ENCODE measurements at regions not wholly inside any gene's neighbourhood (a gene's known extent, or its start where the extent isn't known, plus 50 kb on each side); places are given as distances from the start of the nearest gene placed in this dataset.

- DNase-seq = no peak
Measured at GRCh38 chr1:25104932-25105561, 127.3 kb downstream of the SYF2 start.

DNA sequence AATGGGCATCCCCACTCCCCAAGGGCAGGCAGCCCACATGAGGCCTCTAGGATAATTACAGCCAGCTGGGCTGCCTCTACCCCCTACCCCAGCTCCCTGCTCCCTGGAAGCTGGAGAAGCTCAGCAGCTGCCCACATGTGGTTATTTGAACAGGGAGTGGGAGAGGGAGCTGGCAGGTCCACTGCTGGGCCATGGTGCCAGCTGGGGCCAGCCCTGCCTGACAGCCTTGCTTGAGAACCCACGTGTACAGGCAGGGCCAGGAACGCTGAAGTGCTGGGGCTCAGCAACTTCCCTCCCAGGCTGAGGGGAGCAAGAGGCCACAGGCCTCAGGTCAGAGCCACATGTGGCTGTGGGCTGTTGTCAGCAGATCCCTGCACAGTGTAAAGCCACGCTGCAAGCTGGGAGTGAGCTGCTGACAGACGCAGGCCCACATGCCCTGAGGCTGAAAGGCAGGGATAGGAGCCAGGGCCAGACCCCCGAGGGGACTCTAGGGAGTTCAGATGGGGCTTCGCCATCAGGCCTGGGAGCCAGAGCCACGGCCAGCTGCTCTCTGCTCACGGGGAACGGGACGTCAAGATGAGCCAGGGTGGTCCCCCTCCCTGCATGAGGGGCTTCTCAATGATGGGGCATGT lies 129.0 kb downstream of the SYF2 start:
- DNase-seq = peak in 1 of 51 donors; percentile 6

GRCh38 chr1:25100151-25100833 lies 132.0 kb downstream of the SYF2 start:
- no peak for DNase-seq

DNA sequence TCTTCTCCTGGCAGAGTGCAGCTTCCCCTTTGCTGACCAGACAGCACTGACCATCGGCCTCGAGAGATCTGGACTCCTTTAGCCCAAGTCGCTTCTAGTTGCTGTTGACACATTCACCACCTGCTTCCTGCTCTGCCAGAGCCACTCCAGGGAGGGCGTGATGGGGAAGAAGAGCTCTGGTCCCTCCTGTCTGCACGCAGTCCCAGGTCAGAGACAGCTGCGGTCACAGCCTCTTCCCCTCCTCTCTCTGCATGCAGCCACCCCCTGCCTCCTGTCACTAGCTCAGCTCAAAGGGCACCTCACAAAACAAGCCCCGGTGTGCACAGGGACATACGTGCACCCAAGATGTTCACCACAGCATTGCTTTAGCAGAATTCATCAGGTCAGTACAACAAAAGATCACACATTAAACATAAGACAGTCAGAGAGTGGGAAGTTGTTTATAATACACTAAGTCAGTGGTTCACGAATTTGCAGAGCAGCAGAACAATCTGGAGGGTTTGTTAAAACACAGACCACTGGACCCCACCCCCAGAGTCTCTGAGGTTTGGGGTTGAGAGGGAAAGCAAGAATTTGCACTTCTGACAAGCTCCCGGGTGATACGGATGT lies 132.9 kb downstream of the SYF2 start:
- DNase-seq = peak in 27 of 51 donors; percentile 2 to 52 (median 19)

GRCh38 chr1:25098717-25099116 lies 133.6 kb downstream of the SYF2 start:
- DNase-seq = no peak

- DNase-seq = no peak
Measured at GRCh38 chr1:25096307-25097150, 135.8 kb downstream of the SYF2 start.

DNA sequence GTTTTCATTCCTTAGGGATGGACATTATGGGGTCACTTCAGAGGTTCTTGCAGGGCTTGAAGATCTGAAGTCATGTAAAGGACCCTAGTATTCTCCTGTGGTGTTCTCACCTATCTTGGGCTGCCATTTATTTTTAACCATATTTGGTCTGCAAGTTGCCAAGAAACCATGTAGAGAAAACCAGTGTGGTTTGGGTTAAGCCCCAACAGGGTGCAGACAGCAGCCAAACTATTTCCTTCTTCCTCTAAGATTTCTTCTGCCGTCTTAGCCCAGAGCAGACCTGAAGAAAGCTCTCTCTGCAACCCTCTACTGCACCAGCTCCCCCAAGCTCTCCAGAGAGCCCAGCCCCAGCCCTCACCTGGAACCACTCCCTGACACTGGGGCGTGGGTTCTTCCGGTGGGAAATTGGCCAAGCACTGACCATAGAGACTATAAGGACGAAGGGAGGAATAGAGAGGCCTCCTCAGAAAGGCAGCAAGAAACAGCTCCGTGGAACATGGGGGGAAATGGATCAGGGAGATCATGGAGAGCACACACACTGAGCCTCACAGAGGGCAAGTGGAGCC lies 136.6 kb downstream of the SYF2 start:
- DNase-seq = no peak

DNA sequence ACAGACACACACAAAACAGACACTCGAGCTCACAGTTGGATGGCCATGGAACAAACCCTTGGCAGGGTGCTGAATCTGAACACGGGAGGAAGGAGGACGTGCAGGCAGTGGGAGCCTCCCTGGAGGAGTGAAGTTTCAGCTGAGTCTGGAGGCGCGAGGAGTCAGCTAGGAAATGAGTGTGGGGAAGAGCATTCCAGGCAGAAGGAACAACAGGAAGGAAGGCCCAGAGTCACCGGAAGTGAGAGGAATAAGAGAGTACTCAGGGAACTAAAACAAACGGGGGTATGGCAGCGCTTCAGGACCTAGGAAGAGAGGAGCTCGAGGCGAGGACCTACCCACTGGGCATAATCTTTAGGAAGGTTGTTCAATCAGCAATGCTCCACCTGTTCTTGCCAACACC lies 137.3 kb downstream of the SYF2 start:
- no peak for DNase-seq

DNA sequence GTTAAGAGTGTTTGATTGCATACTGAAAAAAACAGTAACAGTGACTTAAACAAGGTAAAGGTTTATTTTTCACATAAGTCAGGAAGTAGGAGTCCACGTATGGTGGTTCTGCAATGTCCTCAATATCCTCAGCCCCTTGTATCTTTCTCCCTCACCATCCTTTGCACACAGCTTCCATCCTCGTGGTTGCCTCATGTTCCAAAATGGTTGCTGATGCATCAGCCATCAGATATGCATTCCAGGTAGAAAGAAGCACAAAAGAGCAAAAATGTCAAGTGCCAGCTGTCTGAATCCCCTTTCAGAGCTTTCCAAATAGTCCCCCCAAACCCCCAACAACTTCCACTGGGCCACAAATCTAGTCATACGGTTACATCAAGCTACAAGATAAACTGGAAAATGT lies 138.1 kb downstream of the SYF2 start:
- DNase-seq = no peak

DNA sequence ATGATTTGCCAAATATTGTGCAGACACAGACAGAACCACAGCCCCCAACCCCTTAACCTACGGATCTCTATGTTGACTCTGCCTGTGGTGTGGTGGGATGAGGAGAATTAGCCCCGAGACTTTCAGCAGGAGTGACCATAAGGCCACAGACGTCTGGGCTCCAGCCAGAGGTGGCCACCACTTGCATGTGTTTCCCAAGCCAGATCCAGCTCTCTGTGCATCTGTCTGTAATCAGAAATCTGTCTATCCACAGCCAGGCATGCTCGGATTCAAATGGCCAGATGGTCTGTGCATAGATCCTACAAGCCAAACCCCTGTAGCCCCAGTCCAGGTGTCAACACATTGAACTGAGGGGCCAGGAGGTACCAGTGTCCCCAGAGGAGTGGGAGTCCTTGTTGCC lies 140.6 kb downstream of the SYF2 start:
- DNase-seq = no peak

DNA sequence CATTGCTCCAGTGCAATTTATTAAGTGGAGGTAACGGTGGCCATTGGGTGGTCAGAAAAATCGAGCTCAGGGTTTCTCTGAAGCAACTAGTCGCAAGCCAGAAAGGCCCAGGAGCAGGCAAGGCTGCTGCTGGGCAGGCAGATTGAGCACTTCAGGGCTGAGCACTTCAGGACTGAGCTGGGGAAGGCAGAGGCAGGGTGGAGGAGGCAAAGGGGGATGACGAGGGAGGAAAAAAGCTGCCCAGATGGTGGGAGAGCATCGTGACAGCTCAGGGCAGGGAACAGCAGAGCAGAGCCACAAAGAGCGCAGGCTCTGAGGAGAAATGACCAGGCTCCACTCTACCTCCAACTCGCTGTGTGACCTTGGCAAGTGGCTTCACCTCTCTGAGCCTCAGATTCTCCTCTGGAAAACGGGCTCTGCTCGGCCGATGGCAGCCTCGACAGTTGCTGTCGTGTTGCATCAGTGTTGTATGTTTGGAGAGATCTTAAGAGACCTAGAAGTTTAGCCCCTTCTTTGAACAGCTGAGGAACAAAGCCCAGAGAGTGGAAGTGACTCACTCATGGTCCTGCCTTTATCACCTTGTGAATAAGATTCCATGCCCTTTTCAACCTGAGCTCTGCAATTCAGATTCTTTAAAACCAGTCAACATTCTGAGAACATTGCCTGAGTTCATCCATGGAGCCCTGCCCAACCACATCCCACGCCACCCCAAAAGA lies 141.4 kb downstream of the SYF2 start:
- DNase-seq = no peak

- DNase-seq = no peak
Measured at GRCh38 chr1:25089772-25090171, 142.5 kb downstream of the SYF2 start.

GRCh38 chr1:25088946-25089345 lies 143.4 kb downstream of the SYF2 start:
- DNase-seq = no peak

- no peak for DNase-seq
Measured at GRCh38 chr1:25088180-25088701, 144.1 kb downstream of the SYF2 start.

DNA sequence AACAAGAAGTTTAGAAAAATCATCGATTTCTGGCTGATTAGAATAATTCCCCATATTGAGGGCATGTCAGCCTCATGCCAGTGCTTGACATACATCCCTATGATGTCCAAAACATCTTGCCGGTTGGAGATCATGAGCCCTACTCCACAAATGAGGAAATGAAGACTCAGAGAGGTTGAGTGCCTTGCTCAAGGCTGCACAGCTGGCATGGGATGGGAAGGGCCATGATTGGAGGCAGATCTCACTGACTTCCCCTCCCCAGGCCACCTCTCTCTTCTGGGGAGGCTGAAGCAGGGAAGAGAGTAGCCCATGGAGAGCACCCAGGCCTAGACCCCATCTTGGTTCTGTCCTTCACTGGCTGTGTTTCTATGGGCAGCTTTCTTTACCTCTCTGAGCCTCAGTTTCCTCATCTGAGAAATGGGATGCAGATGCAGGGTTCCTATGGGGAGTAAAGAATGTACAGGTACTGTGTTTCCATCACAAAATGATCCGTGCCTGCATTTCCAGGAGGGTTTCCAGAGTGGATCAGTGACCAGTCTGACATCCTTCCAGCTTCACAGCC lies 145.7 kb downstream of the SYF2 start:
- DNase-seq = no peak

GRCh38 chr1:25084407-25084806 lies 147.9 kb downstream of the SYF2 start:
- no peak for DNase-seq

DNA sequence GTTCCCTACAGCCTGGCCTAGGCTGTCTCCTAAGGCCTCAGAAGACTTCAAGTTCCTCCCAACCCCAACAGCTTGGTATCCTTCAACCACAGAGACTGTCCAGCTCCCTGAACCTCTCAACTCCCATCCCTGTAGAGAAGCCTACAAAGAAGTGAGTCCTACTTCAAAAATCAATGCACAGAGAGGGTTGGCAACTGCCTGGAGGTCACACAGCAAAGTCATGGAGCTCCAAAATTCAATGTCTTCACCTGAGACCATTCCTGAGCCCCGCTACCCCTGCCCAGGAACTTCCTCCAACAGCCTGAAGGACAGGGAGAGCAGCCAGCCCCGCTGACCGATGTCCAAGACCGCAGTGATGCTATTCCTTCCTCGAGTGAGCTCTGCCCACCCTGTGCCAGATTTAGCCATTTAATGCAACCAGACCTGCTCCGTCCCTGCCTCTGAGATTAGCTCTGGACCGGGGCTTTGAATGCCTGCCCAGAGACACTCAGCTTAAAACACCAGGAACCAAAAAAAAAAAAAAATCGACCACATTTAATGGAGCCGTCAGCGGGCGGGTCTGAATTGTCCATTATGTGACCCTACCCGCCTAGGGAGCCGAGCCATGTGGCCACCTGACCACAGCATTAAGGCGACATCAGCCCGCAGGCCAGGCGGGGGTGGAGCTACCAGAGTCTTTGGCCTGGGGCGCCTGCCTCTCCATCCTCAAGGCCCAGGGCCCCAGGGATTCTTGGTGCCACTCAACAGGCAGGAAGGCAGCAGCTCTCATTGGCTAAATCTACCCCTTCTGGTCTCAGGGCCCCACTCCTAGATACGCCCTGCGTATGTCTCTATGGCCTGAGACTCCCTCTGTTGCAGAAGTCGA lies 148.6 kb downstream of the SYF2 start:
- no peak for DNase-seq

GRCh38 chr1:25082995-25083394 lies 149.3 kb downstream of the SYF2 start:
- DNase-seq = no peak

All from hypothalamus (tissue), 51 donors.